ENCODE measurements at regions not wholly inside any gene's neighbourhood (a gene's known extent, or its start where the extent isn't known, plus 50 kb on each side); places are given as distances from the start of the nearest gene placed in this dataset.
"Not testable (repeated sequence)": the region's sequence is repeated elsewhere in the genome, so short reads cannot be mapped to it uniquely, and the experiment has no call there.

GRCh38 chr16:65278874-65279273 is 157.0 kb upstream of the CDH11 start:
- DNase-seq, result no peak

- no peak for DNase-seq
These were observed 152.7 kb upstream of the CDH11 start for GRCh38 chr16:65274566-65274965.

GRCh38 chr16:65272699-65273414 is 151.0 kb upstream of the CDH11 start:
- no peak for DNase-seq

GRCh38 chr16:65271996-65272395 is 150.1 kb upstream of the CDH11 start:
- no peak for DNase-seq

GRCh38 chr16:65268331-65268730 is 146.5 kb upstream of the CDH11 start:
- no peak for DNase-seq

- DNase-seq, result peak in 2 of 3 donors; percentile 33 to 59
These were observed 142.0 kb upstream of the CDH11 start for GRCh38 chr16:65263896-65264295.

- peak; percentile 56 to 82 (median 68) for DNase-seq
These were observed 138.9 kb upstream of the CDH11 start for GRCh38 chr16:65260746-65261145.

GRCh38 chr16:65254144-65254543 is 132.3 kb upstream of the CDH11 start:
- DNase-seq, result no peak

GRCh38 chr16:65249768-65250167 is 127.9 kb upstream of the CDH11 start:
- DNase-seq, result peak in 2 of 3 donors; percentile 22 to 49

GRCh38 chr16:65244787-65245186 is 122.9 kb upstream of the CDH11 start:
- DNase-seq, result no peak

GRCh38 chr16:65235339-65236177 is 113.7 kb upstream of the CDH11 start:
- DNase-seq, result no peak

GRCh38 chr16:65234721-65235320 is 113.0 kb upstream of the CDH11 start:
- DNase-seq, result not testable (repeated sequence)

GRCh38 chr16:65229191-65229662 is 107.4 kb upstream of the CDH11 start:
- peak in 1 of 3 donors; percentile 58 for DNase-seq

- no peak for DNase-seq
These were observed 105.4 kb upstream of the CDH11 start for GRCh38 chr16:65227150-65227835.

- no peak for DNase-seq
These were observed 104.2 kb upstream of the CDH11 start for GRCh38 chr16:65226077-65226476.

- no peak for DNase-seq
These were observed 103.6 kb upstream of the CDH11 start for GRCh38 chr16:65225488-65225887.

GRCh38 chr16:65224994-65225393 is 103.1 kb upstream of the CDH11 start:
- DNase-seq, result no peak

GRCh38 chr16:65224471-65224870 is 102.6 kb upstream of the CDH11 start:
- no peak for DNase-seq

GRCh38 chr16:65223335-65223734 is 101.5 kb upstream of the CDH11 start:
- DNase-seq, result no peak

- DNase-seq, result peak in 1 of 3 donors; percentile 67
These were observed 100.7 kb upstream of the CDH11 start for GRCh38 chr16:65222536-65222935.

- peak in 1 of 3 donors; percentile 11 for DNase-seq
These were observed 100.2 kb upstream of the CDH11 start for GRCh38 chr16:65222049-65222448.

GRCh38 chr16:65219786-65220185 is 97.9 kb upstream of the CDH11 start:
- no peak for DNase-seq

Measured in muscle of back (tissue), 3 donors.